Stimulated activated naive CD8-positive, alpha-beta T cell treated with anti-CD3 and anti-CD28 coated beads, Interleukin-15, Interleukin-2, amounts not matched to agents 100 U/mL and 50 U/mL, for 24 hours (primary cell): ENCODE measurements at regions not wholly inside any gene's neighbourhood (a gene's known extent, or its start where the extent isn't known, plus 50 kb on each side); places are given as distances from the start of the nearest gene placed in this dataset.
A peak's percentile ranks its signal among the peaks of the same experiment; 100 is the strongest.
"Not testable (repeated sequence)": the region's sequence is repeated elsewhere in the genome, so short reads cannot be mapped to it uniquely, and the experiment has no call there.

ENCODE experiments used
- ATAC-seq: fragments of 150-1000 bp; cut with Tn5 transposase; one replicate; pipeline ENCODE4 v1.10.0; 2021
- DNase-seq: peaks from one replicate; pipeline ENCODE4 v3.0.0; 2021

- DNase-seq, result no peak
- no peak for ATAC-seq
These were observed 122.8 kb downstream of the ZC4H2 start for GRCh38 chrX:64853424-64853823.

DNA sequence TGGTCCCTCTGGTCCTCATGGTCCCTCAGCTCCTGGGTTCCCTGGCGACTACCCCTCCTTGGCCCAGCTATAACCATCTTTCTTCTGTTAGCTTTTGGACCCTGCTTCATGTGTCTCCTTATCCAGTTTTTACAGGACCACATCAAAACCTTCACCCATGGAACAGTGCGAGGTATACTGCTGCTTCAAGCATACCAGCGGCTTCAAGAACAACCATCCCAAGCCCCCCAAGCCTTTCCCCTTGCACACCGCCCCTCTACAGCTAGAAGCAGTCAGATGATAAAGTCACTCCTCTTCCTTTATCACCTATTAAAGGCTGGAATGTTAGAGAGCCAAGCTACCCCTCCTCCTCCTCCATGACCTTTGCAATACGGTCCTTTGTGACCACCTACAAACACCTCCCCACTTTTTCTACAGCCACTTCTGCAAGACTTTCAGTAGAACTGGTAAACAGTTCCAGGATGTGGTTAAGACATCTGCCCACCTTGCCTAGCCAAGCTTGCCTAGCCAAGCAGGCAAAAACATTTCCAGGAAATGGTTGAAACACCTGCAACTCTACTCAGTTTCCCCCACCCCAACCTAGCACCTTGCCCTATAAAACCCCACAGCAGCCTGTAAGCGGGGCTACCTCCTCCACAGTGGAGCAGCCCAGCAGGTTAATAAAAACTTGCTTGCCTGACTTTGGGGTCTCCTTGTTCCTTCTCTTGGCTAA, 125.7 kb downstream of the ZC4H2 start:
- ATAC-seq, result peak; percentile 40
- DNase-seq, result no peak

DNA sequence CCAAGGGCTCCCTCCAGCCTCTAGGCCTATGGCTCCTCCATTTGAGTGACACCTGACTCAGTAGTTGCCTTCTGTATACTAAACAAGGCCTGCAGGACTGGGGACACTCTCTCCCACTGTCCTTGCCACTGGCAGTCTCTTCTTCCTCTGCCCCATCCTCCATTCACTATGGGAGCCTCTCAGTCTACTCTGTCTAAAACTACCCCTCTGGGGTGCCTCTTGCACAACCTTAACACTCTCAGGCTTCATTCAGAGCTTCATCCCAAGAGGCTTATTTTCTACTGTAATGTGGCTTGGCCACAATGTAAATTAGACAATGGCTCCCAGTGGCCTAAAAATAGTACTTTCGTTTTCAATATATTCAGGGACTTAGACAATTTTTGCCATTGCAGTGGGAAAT, 133.0 kb downstream of the ZC4H2 start:
- ATAC-seq (no peak), DNase-seq (no peak)

DNA sequence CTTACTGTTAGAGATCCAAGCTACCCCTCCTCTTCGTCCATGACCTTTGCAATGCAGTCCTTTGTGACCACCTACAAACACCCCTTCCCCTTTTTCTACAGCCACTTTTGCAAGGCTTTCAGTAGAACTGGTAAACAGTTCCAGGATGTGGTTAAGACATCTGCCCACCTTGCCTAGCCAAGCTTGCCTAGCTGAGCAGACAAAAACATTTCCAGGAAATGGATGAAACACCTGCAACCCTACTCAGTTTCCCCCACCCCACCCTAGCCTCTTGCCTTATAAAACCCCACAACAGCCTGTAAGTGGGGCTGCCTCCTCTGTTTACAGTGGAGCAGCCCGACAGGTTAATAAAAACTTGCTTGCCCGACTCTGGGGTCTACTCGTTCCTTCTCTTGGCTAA, 133.8 kb downstream of the ZC4H2 start:
- DNase-seq (no peak), ATAC-seq (no peak)

GRCh38 chrX:64805683-64806082, 170.6 kb downstream of the ZC4H2 start:
- ATAC-seq (no peak), DNase-seq (no peak)

DNA sequence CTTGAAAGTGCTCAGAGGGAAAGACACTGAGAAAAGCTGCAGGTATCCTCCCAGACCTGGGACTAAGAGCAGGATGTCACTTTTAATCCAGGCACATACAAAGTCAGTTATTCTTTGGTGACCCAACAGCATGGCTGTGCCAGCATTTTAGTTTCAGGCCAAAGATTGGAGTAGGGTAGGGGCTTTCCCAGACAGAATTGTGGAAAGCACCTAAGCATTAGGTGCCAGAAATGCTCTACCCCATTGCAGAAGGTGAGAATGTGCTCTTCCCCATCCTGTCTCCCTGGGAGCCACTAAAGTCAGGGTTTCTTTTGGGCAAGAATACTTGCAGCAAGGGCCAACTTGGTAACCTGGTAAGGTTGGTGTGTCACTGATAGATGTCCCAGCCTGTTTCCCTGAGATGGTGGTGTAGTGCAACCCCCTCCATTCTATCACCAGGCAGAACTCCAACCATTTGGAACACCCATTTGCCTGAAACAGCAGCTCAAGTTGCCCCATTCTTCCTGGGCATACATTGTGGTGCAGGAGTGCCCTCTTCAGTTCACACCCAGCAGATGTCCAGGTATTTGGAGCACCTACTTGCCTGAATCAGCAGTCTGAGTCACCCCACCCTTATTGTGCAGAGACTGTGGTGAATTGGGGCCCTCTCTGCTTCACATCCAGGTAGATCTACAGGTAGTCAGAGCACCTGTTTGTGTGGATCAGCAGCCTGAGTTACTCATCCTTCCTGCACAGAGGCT, 183.5 kb downstream of the ZC4H2 start:
- no peak for ATAC-seq
- DNase-seq, result no peak

GRCh38 chrX:64782923-64783322, 193.3 kb downstream of the ZC4H2 start:
- DNase-seq (no peak), ATAC-seq (no peak)

DNA sequence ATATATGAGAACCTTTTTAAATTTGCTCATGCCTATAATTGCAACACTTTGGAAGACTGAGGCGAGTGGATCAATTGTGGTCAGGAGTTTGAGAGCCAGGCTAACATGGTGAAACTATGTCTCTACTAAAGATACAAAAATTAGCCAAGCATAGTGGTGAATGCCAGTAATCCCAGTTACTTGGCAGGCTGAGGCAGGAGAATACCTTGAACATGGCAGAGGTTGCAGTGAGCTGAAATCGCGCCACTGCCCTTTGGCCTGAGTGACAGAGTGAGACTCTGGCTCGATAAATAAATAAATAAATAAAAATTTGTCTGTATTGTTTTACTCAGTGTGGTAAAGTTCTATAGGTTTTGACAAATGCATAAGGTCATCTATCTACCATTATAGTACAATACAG, 218.2 kb downstream of the ZC4H2 start:
- ATAC-seq, result no peak
- DNase-seq, result no peak

- no peak for DNase-seq
- no peak for ATAC-seq
These were observed 236.4 kb downstream of the ZC4H2 start for GRCh38 chrX:64739792-64740378.

- DNase-seq (no peak), ATAC-seq (no peak)
These were observed 277.9 kb downstream of the ZC4H2 start for GRCh38 chrX:64698317-64698716.

DNA sequence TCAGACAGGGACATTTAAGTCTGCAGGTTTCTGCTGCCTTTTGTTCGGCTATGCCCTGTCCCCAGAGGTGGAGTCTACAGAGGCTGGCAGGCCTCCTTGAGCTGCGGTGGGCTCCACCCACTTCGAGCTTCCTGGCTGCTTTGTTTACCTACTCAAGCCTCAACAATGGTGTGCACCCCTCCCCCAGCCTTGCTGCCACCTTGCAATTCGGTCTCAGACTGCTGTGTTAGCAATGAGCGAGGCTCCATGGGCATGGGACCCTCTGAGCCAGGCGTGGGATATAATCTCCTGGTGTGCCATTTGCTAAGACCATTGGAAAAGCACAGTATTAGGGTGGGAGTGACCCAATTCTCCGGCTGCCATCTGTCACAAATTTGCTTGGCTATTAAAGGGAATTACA, 280.9 kb downstream of the ZC4H2 start:
- not testable (repeated sequence) for ATAC-seq, DNase-seq

DNA sequence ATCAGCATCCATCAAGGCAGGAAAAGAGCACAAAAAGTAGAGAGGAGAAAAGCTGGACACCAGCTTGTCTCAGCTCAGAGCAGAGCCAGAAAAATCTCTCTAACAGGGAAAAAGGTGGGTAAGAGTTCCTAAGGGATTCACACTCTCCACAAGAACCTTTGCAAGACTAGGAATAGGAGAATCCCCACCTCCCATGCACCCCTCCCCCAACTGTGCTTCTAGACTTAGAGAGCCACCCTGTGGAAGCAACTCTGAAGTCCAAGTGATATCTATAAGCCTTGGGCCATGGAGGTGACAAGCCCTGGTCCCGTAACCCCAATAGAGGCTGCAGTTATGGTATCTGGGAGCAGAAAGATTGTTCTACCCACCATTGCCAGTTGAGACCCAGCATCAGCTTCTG, 267.6 kb upstream of the MTMR8 start:
- DNase-seq (no peak), ATAC-seq (no peak)

GRCh38 chrX:64657229-64657628, 262.0 kb upstream of the MTMR8 start:
- not testable (repeated sequence) for ATAC-seq, DNase-seq

- DNase-seq (peak; percentile 3), ATAC-seq (no peak)
These were observed 247.2 kb upstream of the MTMR8 start for GRCh38 chrX:64642482-64642881.
